T-helper 2 cell (primary cell): ENCODE measurements at regions not wholly inside any gene's neighbourhood (a gene's known extent, or its start where the extent isn't known, plus 50 kb on each side); places are given as distances from the start of the nearest gene placed in this dataset.

Source experiments
- DNase-seq, 5 experiments: peaks; one replicate each; pipeline versions ENCODE4 v3.0.0 to v3.0.0-alpha.2; 2012 to 2022

- no peak for DNase-seq
Observed at GRCh38 chr1:147811273-147811672, 50.9 kb upstream of the GJA5 start.

GRCh38 chr1:147811751-147812150 is 51.3 kb upstream of the GJA5 start:
- DNase-seq: no peak

- DNase-seq: no peak
Observed at GRCh38 chr1:147812799-147813198, 52.4 kb upstream of the GJA5 start.

GRCh38 chr1:147815503-147815902 is 55.1 kb upstream of the GJA5 start:
- no peak for DNase-seq

GRCh38 chr1:147820761-147821297 is 60.4 kb upstream of the GJA5 start:
- no peak for DNase-seq

- no peak for DNase-seq
Observed at GRCh38 chr1:147821883-147822282, 61.5 kb upstream of the GJA5 start.

GRCh38 chr1:147822292-147822691 is 61.9 kb upstream of the GJA5 start:
- no peak for DNase-seq

GRCh38 chr1:147824001-147824400 is 63.6 kb upstream of the GJA5 start:
- no peak for DNase-seq

- no peak for DNase-seq
Observed at GRCh38 chr1:147824798-147825197, 64.4 kb upstream of the GJA5 start.

- DNase-seq: no peak
Observed at GRCh38 chr1:147825586-147825985, 65.2 kb upstream of the GJA5 start.

GRCh38 chr1:147826259-147826658 is 65.9 kb upstream of the GJA5 start:
- no peak for DNase-seq

- no peak for DNase-seq
Observed at GRCh38 chr1:147833231-147833860, 69.2 kb upstream of the GJA8 start.

- no peak for DNase-seq
Observed at GRCh38 chr1:147834181-147834580, 68.4 kb upstream of the GJA8 start.

GRCh38 chr1:147834810-147835209 is 67.8 kb upstream of the GJA8 start:
- no peak for DNase-seq

- no peak for DNase-seq
Observed at GRCh38 chr1:147837129-147837963, 65.2 kb upstream of the GJA8 start.

GRCh38 chr1:147837964-147838292 is 64.7 kb upstream of the GJA8 start:
- no peak for DNase-seq

- peak in 1 of 5 experiments; percentile 22 for DNase-seq
Observed at GRCh38 chr1:147840909-147841308, 61.7 kb upstream of the GJA8 start.

GRCh38 chr1:147842578-147842977 is 60.0 kb upstream of the GJA8 start:
- DNase-seq: no peak

- no peak for DNase-seq
Observed at GRCh38 chr1:147843486-147843885, 59.1 kb upstream of the GJA8 start.

- no peak for DNase-seq
Observed at GRCh38 chr1:147847831-147848230, 54.8 kb upstream of the GJA8 start.

- DNase-seq: no peak
Observed at GRCh38 chr1:147849098-147849895, 53.3 kb upstream of the GJA8 start.

- DNase-seq: no peak
Observed at GRCh38 chr1:147850737-147851136, 51.9 kb upstream of the GJA8 start.

- DNase-seq: no peak
Observed at GRCh38 chr1:147851149-147851548, 51.4 kb upstream of the GJA8 start.
